PC-3 (cell line): ENCODE measurements at regions not wholly inside any gene's neighbourhood (a gene's known extent, or its start where the extent isn't known, plus 50 kb on each side); places are given as distances from the start of the nearest gene placed in this dataset.

ENCODE experiments used
- ATAC-seq: fragments of 200-7000 bp; cut with Tn5 transposase; 2 replicates; pipeline ENCODE4 v1.9.1; 2020; ENCODE audit warnings: mild to moderate bottlenecking, moderate library complexity
- BruUV-seq: library from RNA; stranded (reverse); fragments of 400-500 nt; replicated peaks from 2 replicates; lab custom pipeline; 2021; lab: Mats Ljungman, UMichigan
- CTCF ChIA-PET: fragments of 300-600 bp; sonication (Branson Sonifier 250); formaldehyde crosslinking; loops from one replicate; lab custom pipeline; 2022; ENCODE audit warnings: antibody characterized with exemption; lab: Charles Lee
- POLR2A ChIA-PET: fragments of 300-600 bp; sonication (Branson Sonifier 250); formaldehyde crosslinking; loops from one replicate; lab custom pipeline; 2022; ENCODE audit warnings: antibody characterized with exemption; ENCODE audit not compliant: unreplicated experiment; lab: Charles Lee
- DNase-seq: peaks from one replicate; pipeline ENCODE4 v3.0.0-alpha.2; 2015
- H2AFZ ChIP-seq: fragments of 300-600 bp; sonication (generic); 2 replicates; pipeline ENCODE4 v1.6.0; 2016; ENCODE audit warnings: antibody characterized with exemption, low read length
- H3F3A ChIP-seq: fragments of 300-600 bp; sonication (generic); one replicate; pipeline ENCODE4 v1.6.0; 2017; ENCODE audit warnings: antibody characterized with exemption, low read length, control low read depth, mild to moderate bottlenecking; ENCODE audit not compliant: unreplicated experiment
- H3K27ac ChIP-seq: fragments of 300-600 bp; sonication (generic); 2 replicates; pipeline ENCODE4 v1.5.1; 2016; ENCODE audit warnings: mild to moderate bottlenecking, low read length
- H3K27me3 ChIP-seq: fragments of 300-600 bp; sonication (generic); 2 replicates; pipeline ENCODE4 v1.6.1; 2016; ENCODE audit warnings: low read length, mixed read lengths
- H3K36me3 ChIP-seq: fragments of 300-600 bp; sonication (generic); 2 replicates; pipeline ENCODE4 v1.6.1; 2016; ENCODE audit warnings: low read depth, mixed run types, low read length, mixed read lengths
- H3K4me1 ChIP-seq: fragments of 300-600 bp; sonication (generic); 2 replicates; pipeline ENCODE4 v1.5.1; 2016; ENCODE audit warnings: low read length; ENCODE audit not compliant: insufficient read depth
- H3K4me2 ChIP-seq: fragments of 300-600 bp; sonication (generic); 2 replicates; pipeline ENCODE4 v1.6.0; 2016; ENCODE audit warnings: low read length
- H3K4me3 ChIP-seq: fragments of 300-600 bp; sonication (generic); 2 replicates; pipeline ENCODE4 v1.5.1; 2016; ENCODE audit warnings: mild to moderate bottlenecking, low read length, mixed read lengths
- H3K79me2 ChIP-seq: fragments of 300-600 bp; sonication (generic); 2 replicates; pipeline ENCODE4 v1.6.1; 2017; ENCODE audit warnings: low read length, mixed read lengths
- H3K9ac ChIP-seq: fragments of 300-600 bp; sonication (generic); 2 replicates; pipeline ENCODE4 v1.6.0; 2016; ENCODE audit warnings: mild to moderate bottlenecking, low read length
- H3K9me2 ChIP-seq: fragments of 300-600 bp; sonication (generic); replicated peaks from 2 replicates; pipeline ENCODE4 v1.6.1; 2016; ENCODE audit warnings: mixed run types, low read length, mixed read lengths
- H3K9me3 ChIP-seq: fragments of 300-600 bp; sonication (generic); 2 replicates; pipeline ENCODE4 v1.6.1; 2016; ENCODE audit warnings: low read length, mixed read lengths
- H4K20me1 ChIP-seq: fragments of 300-600 bp; sonication (generic); 2 replicates; pipeline ENCODE4 v1.6.1; 2016; ENCODE audit warnings: low read length, mixed read lengths
- EZH2 ChIP-seq: fragments of 300-600 bp; sonication (generic); IDR thresholded peaks from one replicate; pipeline ENCODE4 v1.6.1; 2017; ENCODE audit warnings: antibody characterized with exemption, mild to moderate bottlenecking, low read length; ENCODE audit not compliant: unreplicated experiment
- EZH2phosphoT487 ChIP-seq: fragments of 300-600 bp; sonication (generic); IDR thresholded peaks from 2 replicates; pipeline ENCODE4 v1.6.1; 2018; ENCODE audit warnings: mild to moderate bottlenecking, antibody characterized with exemption, low read length, borderline replicate concordance
- intact Hi-C: fragments of 100-400 bp; cut with micrococcal nuclease; formaldehyde crosslinking; loops from 2 replicates; pipeline ENCODE4 v1.9.0; 2023
- TF ChIP-seq, protein P1 (sequence below): fragments of 300-600 bp; sonication (generic); conservative IDR thresholded peaks from 2 replicates; pipeline ENCODE4 v1.5.1; 2017; ENCODE audit warnings: antibody characterized with exemption, low read depth, mild to moderate bottlenecking, low read length

DNA sequence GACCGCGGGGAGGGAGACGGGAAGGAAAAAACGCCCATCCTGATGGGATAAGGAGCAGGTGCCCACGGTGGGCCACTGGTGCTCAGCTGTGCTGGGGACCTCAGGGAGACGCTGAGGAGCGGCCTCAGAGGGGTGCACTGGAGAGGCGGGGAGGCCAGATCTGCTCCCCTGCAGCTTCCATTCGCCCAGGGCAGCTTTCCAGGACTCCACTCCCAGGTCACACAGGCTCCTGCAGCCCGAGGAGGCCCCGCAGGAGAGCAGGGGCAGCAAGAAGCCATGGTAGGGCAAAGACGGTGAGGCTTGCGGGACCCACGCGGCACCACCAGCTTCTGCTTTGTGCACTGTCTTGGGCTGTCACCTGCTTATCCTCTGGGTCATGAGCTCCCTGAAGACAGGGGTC, 82.5 kb upstream of the SULF2 start:
- Histone ChIP-seq H2AFZ (no peak overlapping the region), H3K36me3 (no peaks in the 10 kb centered on the region), H3K79me2 (no peaks in the 10 kb centered on the region), H3K4me2 (no peak overlapping the region), H3F3A (no peaks in the 10 kb centered on the region), H3K9me2 (no peaks in the 10 kb centered on the region), H3K4me1 (peaks cover 15% of the 10 kb centered on the region), H3K9me3 (no peaks in the 10 kb centered on the region), H3K4me3 (no peak overlapping the region), H4K20me1 (no peaks in the 10 kb centered on the region), H3K9ac (no peak overlapping the region), H3K27me3 (no peaks in the 10 kb centered on the region), H3K27ac (no peak overlapping the region)
- DNase-seq: no peak
- TF ChIP-seq, protein P1, sequence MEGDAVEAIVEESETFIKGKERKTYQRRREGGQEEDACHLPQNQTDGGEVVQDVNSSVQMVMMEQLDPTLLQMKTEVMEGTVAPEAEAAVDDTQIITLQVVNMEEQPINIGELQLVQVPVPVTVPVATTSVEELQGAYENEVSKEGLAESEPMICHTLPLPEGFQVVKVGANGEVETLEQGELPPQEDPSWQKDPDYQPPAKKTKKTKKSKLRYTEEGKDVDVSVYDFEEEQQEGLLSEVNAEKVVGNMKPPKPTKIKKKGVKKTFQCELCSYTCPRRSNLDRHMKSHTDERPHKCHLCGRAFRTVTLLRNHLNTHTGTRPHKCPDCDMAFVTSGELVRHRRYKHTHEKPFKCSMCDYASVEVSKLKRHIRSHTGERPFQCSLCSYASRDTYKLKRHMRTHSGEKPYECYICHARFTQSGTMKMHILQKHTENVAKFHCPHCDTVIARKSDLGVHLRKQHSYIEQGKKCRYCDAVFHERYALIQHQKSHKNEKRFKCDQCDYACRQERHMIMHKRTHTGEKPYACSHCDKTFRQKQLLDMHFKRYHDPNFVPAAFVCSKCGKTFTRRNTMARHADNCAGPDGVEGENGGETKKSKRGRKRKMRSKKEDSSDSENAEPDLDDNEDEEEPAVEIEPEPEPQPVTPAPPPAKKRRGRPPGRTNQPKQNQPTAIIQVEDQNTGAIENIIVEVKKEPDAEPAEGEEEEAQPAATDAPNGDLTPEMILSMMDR: no peak
- TF ChIP-seq EZH2phosphoT487 (no peak), EZH2 (no peak)
- BruUV-seq: no TSS peak
- intact Hi-C loops: no loop called here
- ATAC-seq: no peak
- POLR2A ChIA-PET: no interaction called here
- CTCF ChIA-PET: no interaction called here

DNA sequence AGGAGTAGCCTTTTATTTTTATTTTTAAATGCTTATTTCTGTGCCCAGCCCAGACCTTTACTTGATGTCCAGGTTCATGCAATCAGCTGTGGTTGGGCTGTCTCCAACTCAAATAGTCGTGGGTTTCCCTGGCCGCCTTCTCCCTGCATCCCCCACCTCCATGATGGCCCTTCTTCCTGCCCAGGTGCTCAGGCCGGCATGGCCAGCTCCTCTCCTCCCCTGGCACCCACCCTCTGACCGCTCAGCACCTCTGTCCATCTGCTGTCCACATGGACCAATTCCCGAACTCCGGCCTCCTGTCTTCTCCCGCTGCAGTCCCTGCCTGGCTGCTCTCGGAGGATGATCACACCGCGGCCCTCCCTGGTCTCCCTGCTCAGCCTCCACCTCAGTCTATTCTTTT, 81.2 kb upstream of the SULF2 start:
- TF ChIP-seq, protein P1: no peak
- TF ChIP-seq EZH2phosphoT487 (no peak), EZH2 (no peak)
- no TSS peak for BruUV-seq
- no peak overlapping the region for H3K27ac ChIP-seq

DNA sequence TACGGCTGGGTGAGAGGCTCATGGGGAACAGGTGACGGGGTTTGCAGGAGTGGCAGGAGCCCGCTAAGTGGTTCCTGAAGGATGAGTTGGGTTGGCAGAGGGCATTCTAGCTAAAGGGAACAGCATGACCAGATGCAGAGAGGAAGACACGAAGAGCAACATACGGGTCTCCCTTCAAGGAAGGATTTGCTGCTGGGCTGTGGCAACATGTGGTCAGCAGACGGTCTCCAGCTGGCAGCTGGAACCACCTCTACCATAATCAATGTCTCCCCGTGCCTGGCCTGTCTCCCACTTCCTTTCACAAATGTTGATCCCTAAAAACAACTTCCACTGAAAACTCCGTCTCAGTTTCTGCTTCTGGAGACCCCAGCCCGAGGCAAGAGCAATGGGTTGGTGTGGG, 80.6 kb upstream of the SULF2 start:
- Histone ChIP-seq H3F3A (no peaks in the 10 kb centered on the region), H4K20me1 (no peaks in the 10 kb centered on the region), H3K9me3 (no peaks in the 10 kb centered on the region), H3K9me2 (no peaks in the 10 kb centered on the region), H3K4me2 (no peak overlapping the region), H3K36me3 (no peaks in the 10 kb centered on the region), H3K4me1 (peaks cover 15% of the 10 kb centered on the region), H3K4me3 (no peak overlapping the region), H3K27ac (no peak overlapping the region), H2AFZ (no peak overlapping the region), H3K9ac (no peak overlapping the region), H3K27me3 (no peaks in the 10 kb centered on the region), H3K79me2 (no peaks in the 10 kb centered on the region)
- BruUV-seq: no TSS peak
- intact Hi-C loops: no loop called here
- no peak for ATAC-seq
- TF ChIP-seq EZH2: no peak
- TF ChIP-seq, protein P1: no peak
- ChIA-PET POLR2A (no interaction called here), CTCF (no interaction called here)
- no peak for DNase-seq

More for the DNA sequence above, 81.2 kb upstream of the SULF2 start:
- Histone ChIP-seq H2AFZ (no peak overlapping the region), H3K9me2 (no peaks in the 10 kb centered on the region), H3K4me1 (peaks cover 15% of the 10 kb centered on the region), H3K36me3 (no peaks in the 10 kb centered on the region), H3K4me2 (no peak overlapping the region), H3K9me3 (no peaks in the 10 kb centered on the region), H3K4me3 (no peak overlapping the region), H4K20me1 (no peaks in the 10 kb centered on the region), H3F3A (no peaks in the 10 kb centered on the region), H3K79me2 (no peaks in the 10 kb centered on the region), H3K9ac (no peak overlapping the region), H3K27me3 (no peaks in the 10 kb centered on the region)
- intact Hi-C loops: no loop called here
- ChIA-PET CTCF (no interaction called here), POLR2A (no interaction called here)
- DNase-seq (no peak), ATAC-seq (no peak)
